HG03521 (cell line): ENCODE measurements at regions not wholly inside any gene's neighbourhood (a gene's known extent, or its start where the extent isn't known, plus 50 kb on each side); places are given as distances from the start of the nearest gene placed in this dataset.

Experiments
- ATAC-seq: cut with Tn5 transposase; IDR thresholded peaks from one replicate; pipeline ENCODE4 v1.9.1; 2021; ENCODE audit warnings: mild to moderate bottlenecking, moderate library complexity; ENCODE audit not compliant: unreplicated experiment

DNA sequence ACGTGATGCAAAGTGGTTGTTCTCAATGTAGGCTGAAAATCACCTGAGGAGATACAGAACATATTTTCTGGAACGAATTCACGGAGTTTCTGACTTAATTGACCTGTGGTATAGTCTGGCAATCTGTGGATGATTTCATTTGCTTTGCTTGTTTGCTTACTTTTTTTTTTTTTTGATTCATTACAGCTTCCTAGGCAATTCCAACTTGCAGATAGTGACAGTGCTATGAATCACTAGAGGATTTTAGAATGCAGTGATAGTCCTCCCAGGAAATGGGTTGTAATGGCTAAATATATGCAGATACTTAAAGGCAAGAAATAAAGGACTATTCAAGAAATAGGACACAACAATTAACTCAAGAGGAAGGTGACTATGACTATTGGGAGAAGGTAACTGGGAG, 1378.1 kb upstream of the PRMT6 start:
- no peak for ATAC-seq

DNA sequence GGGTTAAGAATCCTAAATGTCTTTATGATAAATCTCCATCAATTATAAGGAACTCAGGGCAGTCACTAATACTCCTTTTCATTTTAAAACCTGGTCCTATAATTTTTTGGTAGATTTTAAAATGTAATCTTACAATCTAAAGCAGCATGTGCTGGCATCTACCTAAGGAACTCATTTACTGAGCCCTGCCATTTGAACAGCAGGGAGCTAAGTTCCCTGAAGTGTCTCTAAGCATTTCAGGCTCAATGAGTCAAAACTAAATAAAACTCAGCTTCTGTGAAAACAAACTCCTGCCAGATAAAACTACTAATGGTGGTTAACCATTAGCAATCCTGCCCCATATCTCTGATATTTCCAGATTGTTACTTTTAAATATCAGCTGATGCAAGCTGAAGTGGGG, 1371.8 kb upstream of the PRMT6 start:
- no peak for ATAC-seq

DNA sequence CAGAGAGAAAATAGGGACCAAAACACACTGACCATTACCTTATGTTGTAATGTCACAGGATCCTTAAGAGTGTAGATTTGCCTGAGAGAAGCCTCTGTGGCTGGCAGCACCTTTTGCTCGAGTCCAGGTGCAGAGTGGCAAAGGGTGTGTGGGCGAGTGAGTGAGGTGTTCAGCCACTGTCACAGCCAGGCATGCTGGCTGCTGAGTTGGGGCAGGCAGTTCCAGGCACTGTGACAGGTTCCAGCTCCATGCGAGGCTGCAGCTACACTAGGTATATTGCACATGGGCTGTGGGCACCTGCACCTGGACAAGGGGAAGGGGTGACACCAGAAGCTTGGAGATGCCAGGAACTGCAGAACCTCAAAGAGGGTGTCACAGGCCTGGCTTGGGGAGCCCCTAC, 1370.4 kb upstream of the PRMT6 start:
- ATAC-seq, result no peak

DNA sequence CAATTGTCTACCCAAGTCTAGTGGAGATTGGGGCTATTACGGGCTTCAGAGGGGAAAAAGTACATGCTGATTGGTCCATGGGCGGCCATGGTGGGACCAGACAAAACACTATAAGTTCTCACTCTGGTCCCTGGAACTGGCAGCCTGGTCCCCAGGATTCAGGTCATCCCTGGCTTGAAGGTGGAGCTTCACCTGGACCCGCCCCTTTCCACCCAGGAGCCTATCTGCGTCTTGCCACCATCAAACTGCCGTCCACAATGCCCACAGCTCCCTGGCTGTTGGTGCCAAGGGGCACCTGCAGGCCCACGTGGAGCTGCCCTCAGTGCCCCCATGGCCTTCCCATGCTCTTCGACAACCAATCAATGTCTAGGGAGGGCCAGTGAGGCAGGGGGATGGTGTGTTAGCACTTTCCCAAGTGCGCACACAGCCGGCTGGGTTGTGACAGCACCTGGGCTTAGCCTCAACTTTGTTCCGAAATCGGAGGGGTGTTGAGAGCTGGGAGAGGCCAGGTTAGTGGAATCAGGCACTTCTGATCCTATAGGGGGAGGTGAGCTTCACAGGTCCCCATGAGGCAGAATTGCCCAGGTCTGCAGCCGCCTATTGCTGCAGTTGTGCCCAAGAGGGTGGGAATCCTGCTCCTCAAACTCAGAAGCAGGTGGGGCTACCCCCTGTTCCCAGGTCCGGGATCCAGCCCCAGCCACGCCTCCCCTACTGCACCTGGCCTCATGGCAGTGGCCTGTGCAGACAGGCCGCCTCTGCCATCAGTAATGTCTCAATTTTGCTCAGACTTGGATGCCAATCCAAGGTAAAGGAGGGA, 1369.4 kb upstream of the PRMT6 start:
- no peak for ATAC-seq

DNA sequence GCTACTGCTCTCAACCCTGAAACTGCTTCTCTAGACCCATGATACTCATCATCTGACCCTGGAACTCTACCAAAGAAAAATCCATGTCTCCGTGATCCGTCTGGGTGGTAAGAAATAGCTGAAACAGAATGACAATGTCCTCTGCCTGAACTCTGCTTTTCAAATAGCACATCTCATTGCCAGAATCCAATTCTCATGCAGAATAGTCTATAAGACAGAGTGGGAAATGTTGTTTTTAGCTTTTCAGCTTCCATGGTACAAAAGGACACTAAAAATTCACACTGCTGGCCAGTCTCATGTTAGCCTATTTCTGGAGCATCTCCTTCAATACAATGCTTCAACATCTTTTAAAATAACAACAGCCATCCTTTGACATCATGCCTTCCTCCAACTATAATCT, 1355.8 kb upstream of the PRMT6 start:
- ATAC-seq, result no peak

DNA sequence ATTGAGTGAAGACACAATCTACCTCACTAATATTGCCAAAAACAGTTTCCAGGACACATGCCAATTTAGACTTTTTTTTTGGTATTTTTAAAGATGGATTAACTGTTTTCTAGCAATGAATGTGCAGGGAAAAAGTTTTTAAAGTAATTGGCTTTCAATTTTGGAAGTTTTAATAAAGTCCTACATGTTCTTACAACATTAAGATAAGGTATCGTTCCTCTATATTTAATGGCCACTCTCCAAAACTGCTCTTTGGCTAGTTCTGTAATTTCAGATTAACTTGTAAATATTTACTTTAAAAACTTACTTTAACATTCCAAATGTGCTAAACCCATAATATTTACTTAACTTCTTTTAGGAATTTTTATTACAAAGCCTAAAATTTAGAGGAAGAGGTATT, 1332.2 kb upstream of the PRMT6 start:
- ATAC-seq, result no peak

DNA sequence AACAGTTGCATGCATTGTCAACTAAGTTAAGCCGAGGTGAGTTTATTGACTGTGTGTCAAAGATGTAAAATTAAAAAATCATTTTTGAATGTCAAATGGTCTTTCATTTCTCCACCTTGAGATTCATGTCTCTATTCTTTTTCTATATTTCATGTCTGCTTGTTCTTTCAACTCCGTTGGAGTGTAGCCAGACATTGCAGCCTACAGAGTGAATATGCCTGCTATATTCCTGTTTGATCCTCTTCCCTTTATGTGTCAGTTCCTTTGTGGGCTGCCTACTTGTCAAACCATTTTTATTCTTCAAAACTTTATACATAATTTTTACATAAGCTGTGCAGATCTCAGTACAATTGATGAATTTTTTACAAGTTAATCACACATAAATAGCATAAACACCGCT, 1325.8 kb upstream of the PRMT6 start:
- ATAC-seq, result no peak

DNA sequence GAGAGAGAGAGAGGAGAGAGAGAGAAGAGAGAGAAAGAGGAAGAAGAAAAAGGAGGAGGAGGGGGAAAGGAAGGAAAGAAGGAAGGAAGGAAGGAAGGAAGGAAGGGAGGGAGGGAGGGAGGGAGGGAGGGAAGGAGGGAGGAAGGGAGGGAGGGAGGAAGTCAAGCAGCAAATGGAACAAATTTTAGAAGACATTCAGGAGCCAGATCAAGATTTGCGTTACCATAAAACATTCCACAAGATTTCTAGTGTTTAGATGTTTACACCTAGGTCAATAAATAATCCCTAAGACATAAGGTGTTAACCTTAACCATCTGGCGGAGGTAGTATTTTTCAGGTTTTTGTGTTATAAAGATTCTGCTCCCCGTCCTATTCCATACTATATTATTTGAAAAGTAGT, 1320.1 kb upstream of the PRMT6 start:
- ATAC-seq, result no peak

DNA sequence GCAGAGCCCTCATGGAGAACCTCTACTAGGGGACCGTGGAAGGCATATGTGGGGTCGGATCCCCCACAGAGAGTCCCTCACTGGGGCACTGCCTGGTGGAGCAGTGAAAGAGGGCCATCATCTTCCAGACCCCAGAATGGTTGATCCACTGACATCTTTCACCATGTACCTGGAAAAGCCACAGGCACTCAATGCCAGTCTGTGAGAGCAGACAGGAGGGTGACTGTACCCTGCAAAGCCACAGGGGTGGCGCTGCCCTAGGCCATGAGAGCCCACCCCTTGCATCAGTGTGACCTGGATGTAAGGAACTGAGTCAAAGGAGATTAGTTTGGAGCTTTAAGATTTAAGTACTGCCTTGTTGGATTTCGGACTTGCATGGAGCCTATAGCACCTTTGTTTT, 1276.7 kb upstream of the PRMT6 start:
- no peak for ATAC-seq

DNA sequence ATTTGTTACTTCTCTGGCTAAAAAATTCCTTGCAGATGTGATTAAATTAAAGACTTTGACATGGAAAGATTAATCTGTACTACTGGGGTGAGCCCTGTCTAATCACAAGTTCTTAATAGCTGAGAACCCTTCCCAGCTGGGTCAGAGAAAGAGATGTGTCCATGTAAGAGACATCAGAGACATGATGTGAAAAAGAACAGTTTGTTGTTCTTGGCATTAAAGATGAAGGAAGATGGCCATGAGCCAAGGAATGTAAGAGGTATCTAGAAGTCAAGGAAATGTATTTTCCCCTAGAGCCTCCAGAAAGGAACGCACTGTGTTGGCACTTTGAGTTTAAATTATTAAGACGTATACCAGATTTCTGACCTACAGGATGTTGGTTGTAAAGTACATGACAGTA, 1271.5 kb upstream of the PRMT6 start:
- no peak for ATAC-seq

DNA sequence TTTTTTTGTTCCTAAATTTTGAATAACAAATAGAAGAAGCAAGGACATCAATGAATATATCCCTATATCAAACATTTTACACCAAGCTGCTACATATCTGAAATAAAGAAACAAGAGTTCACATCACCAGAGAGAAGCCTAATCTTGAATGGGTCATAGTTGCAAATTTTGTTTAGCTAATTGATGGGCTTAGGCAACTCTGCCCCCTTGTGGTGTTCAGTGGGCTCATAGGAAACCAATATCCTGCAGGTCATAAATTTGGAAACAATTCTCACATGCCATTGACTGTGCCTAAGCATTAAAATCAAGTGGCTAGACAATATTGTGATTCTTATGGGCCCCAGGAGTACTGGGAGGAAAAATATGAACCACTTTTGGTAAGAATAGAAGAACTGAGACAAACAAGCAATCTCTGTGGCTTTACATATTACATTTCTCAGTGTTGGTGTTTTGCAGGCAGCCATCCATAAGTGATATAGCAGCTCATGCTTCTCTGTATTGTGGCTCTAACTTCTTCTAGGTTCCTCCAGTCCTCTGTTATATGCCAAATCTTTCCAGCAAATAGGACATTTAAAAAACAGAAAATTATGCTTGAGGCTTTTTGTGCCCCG, 1262.8 kb upstream of the PRMT6 start:
- peak; percentile 66 for ATAC-seq

DNA sequence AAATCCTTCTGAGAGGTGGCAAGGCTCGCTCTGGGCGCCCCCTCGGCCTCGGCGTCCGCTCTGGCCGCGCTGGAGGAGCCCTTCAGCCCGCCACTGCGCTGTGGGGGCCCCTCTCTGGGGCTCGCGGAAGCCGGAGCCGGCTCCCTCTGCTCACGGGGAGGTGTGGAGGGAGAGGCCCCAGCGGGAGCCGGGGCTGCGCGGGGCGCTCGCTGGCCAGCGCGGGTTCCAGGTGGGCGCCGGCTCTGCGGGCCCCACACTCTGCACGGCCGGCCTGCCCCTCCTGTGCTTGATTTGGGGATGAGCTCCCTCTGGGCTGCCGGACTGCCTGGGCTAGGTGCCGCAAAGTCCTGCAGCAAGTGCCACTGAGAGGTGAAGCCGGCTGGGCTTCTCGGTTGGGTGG, 1260.7 kb upstream of the PRMT6 start:
- ATAC-seq, result no peak

DNA sequence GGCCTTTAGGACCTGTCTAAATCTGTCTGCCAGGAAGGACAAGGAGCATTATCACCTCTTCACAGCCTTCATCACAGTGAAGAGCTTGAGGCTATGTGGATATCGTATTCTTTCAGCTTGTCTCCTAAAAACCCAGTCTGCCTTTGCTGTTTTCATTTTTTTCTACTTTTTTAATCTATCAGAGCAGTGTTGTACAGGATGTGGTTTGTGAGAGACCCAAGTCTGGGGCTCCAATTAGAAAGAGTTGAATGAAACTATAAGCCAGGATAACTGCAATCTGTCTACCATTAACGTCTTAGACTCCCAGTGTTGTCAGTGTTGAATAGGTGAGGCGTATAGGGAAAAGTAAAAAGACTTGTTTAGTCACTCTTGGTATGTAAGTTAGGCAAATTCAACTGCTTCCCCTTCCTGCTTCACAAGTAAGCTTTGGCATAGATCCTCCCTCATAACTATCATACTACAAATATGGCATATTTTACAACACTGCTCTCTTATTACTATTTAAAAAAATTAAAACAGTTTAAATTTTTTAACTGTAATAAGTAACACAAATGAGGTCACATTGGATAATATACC, 1225.8 kb upstream of the PRMT6 start:
- no peak for ATAC-seq

DNA sequence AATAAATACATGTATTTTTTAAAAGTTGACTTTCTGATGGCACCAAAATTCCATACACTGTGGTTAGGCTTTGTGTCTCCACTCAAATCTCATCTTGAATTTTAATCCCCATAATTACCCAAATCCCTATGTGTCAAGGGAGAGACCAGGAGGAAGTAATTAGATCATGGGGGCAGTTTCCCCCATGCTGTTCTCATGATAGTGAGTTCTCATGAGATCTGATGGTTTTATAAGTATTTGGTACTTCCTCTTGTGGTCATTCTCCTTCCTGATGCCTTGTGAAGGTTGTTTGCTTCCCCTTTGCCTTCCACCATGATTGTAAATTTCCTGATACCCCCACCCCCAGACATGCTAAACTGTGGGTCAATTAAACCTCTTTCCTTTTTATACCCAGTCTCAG, 1218.4 kb upstream of the PRMT6 start:
- ATAC-seq, result no peak

DNA sequence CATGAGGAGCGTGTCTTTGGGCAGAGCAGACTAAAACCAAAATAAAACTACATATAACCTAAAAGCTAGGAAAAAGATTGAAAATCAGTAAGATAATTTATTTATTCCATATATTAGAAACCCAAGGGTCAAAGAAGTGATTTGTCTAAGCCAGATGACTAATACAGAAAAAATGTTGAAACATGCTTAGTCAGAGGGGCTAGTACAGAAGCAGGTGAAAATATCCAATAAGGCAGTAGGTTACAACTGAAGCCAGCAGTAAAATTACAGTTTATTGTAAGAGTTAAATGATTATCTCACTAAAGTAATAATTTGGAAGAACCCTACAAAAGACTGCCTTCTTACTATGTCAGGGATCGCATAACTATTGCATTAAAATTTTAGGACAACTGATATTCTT, 1190.9 kb upstream of the PRMT6 start:
- ATAC-seq, result no peak

DNA sequence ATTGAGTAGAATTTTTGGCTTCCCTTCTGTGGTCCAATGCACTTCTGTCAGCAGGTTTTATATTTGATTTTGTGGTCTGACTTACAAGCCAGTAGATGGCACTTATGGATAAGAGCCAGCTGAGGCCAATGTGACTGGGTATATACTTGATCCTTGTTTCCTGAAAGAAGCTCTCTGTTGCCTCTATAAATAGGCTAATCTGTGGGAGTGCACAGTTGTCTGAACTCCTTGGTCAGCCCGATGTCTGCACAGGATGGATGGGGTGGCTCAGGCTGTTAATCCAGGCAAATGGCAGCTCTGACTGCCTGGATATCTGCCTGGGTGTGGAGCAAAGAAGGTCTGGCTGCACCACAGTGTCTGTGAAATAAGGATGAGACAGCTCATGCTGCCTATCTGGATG, 1183.7 kb upstream of the PRMT6 start:
- no peak for ATAC-seq

DNA sequence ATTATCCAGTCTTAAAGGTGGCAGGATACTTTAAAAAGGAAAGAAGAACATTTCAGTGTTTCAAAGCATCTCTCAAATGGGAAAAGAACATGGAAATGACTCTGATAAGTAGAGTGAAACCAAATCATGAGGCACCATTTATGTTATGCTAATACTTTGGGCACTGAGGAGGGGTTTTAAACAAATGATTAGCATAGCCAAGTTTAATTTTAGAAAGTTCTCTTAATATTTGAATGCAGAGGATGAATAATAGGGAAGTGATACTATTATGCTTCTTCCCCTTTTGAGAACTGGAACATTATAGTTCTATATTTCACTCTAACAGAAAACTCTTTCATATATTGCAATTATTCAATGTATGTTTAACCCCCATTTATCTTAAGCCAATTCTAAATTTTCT, 1181.9 kb upstream of the PRMT6 start:
- ATAC-seq, result peak; percentile 94

DNA sequence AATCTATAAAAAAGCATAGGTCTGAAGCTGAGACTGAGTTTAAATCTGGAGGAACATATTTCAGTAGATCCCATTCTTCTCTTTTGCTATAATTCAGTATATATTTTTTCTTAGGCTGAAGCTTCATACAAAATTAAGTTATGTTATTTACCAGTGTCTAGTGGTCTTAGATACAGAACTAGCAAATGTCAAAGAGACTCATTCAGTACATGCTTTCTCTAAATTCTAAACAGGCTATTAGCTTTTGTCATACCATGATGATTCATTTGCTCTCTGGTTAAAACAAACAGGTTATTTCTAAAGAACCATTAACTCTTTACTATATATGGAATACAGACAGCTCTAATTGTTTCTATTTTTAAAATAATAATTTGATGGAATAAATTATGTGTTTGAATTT, 1170.2 kb upstream of the PRMT6 start:
- ATAC-seq, result no peak

DNA sequence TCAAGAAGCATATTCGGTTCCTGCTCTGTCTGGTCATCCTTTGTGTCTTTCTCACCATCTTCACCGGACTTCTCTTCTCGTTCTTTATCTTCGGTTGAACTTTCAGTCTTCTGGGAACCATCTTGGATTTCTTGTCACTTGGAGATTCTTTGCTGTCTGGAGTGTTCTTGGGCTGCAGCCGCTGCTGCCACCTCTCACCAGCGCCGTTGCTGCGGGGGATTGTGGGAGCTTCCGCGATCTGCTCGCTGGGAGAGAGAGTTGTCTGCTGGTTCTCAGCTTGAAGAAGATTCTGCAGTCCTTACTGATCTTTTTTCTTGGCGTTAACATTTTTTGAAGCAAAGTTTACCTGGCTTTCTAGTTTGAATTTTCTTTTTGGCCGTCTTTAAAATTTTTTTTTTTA, 1165.2 kb upstream of the PRMT6 start:
- ATAC-seq, result no peak

DNA sequence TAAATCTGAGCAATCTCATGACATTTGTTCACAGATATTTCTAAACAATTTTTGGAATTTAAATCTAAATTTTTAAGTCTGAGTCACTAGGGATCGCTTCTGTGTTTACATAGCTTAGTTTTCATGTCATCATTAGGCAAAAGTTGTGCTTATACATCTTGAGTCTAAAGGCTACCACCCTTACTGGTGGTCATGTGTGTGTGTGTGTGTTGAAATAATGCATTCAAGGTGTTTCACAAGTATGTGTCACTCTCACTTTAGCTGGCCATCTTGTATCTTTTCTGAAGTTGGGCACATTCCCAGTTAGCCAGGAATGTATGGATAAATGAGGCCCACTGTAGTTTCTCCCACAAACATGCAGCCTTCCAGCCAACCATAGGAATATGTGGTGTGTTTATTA, 1162.5 kb upstream of the PRMT6 start:
- ATAC-seq, result no peak

DNA sequence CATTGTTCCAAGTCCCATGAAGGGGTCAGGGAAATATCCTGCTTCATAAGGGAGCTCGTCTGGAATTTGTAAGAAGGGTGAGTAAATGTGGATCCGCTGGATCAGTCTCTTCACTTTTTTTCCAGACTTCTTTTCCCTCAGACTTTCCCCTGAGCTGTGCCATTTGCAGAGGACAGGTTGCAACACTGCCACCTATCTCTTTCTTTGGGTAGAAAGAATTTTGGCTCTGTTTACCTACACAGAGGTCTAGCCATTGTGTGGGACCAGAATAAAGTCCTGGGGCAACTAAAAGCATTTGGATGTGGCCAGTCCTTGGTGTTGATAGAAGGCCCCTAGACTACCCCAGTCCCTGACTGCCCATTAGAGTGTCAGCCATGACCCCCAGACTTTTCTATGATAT, 1146.7 kb upstream of the PRMT6 start:
- no peak for ATAC-seq

DNA sequence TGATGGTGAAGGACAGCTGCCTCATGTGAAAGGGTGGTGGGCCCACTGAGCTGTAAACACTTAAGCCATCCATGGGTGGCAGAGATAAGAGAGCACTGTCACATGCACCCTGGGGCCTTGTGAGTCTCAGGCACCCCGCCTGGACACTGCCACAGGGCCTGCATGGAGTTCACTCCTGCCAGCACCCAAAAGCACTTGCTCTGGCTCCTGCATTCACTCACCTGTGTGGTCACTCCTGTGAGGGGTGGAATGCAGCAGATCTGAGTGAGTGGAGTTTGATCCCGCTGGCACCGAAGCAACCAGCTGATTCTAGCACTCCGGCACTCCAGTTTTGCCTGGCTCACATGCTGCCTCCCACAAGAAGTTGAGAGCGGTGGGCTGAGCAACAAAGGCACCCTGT, 1142.1 kb upstream of the PRMT6 start:
- ATAC-seq, result no peak

DNA sequence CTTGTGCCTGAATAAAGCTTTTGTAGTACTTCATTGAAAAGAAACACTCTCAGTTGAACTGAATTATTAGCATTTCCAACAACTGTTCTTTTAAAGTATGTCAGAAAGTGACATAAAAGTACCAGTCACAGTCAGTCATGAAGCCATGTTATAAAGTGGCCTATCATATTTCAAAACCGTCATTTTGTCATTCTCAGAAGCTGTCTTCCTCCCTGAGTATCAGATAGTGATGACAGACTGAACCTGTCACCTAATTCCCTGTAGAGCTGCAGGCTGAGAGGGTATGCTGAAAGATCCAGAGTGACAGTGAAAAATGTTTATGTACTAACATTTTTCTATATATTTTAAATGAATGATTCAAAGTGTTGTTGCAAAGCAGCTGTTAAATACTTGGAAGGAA, 1121.7 kb upstream of the PRMT6 start:
- no peak for ATAC-seq
